GM23338 (cell line): ENCODE measurements at regions not wholly inside any gene's neighbourhood (a gene's known extent, or its start where the extent isn't known, plus 50 kb on each side); places are given as distances from the start of the nearest gene placed in this dataset.
"Not testable (repeated sequence)": the region's sequence is repeated elsewhere in the genome, so short reads cannot be mapped to it uniquely, and the experiment has no call there.

ENCODE experiments used
- STAT1 ChIP-seq: IDR thresholded peaks from one replicate; pipeline ENCODE4 v1.6.1; 2016; ENCODE audit warnings: antibody characterized with exemption; ENCODE audit not compliant: unreplicated experiment
- TF ChIP-seq, protein P1 (sequence below), 2 experiments: fragments of 200-600 bp in 1 of 2; sonication (generic) in 1 of 2; conservative IDR thresholded peaks; 2 replicates each; pipeline versions ENCODE4 v1.5.1 to v1.6.1; 2016 to 2017; ENCODE audit warnings: antibody characterized with exemption in 2 of 2, low read depth in 2 of 2, mild to moderate bottlenecking in 2 of 2, moderate library complexity in 1 of 2

DNA sequence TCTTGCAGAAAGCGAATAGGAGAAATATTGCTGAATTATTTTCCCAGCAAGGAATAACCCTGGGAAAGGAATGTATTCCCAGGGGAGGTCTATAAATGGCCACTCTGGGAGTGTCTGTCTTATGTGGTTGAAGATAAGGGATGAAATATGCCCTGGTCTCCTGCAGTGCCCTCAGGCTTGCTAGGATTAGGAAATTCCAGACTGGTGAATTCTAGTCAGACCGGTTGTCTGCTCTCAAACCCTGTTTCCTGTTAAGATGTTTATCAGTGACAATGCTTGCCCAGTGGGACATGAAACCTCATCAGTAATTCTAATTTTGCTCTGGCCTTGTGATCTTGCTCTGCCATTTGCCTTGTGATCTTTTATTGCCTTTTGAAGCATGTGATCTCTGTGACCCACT is 148.2 kb upstream of the CHODL start:
- TF ChIP-seq, protein P1, sequence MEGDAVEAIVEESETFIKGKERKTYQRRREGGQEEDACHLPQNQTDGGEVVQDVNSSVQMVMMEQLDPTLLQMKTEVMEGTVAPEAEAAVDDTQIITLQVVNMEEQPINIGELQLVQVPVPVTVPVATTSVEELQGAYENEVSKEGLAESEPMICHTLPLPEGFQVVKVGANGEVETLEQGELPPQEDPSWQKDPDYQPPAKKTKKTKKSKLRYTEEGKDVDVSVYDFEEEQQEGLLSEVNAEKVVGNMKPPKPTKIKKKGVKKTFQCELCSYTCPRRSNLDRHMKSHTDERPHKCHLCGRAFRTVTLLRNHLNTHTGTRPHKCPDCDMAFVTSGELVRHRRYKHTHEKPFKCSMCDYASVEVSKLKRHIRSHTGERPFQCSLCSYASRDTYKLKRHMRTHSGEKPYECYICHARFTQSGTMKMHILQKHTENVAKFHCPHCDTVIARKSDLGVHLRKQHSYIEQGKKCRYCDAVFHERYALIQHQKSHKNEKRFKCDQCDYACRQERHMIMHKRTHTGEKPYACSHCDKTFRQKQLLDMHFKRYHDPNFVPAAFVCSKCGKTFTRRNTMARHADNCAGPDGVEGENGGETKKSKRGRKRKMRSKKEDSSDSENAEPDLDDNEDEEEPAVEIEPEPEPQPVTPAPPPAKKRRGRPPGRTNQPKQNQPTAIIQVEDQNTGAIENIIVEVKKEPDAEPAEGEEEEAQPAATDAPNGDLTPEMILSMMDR (conservative IDR thresholded peaks at IDR 0.05; ENCODE audit: low read depth in 2 of 2) = not testable (repeated sequence)
- not testable (repeated sequence) for TF ChIP-seq STAT1
